Loucy (cell line): ENCODE measurements at regions not wholly inside any gene's neighbourhood (a gene's known extent, or its start where the extent isn't known, plus 50 kb on each side); places are given as distances from the start of the nearest gene placed in this dataset.

Experiments
- H2AFZ ChIP-seq: fragments of 200-600 bp; sonication (generic); 2 replicates; pipeline ENCODE4 v1.6.0; 2016; ENCODE audit warnings: antibody characterized with exemption, mild to moderate bottlenecking, low read length, moderate library complexity
- H3F3A ChIP-seq: fragments of 200-600 bp; 2 replicates; pipeline ENCODE4 v1.6.0; 2016; ENCODE audit warnings: antibody characterized with exemption, low read depth, mild to moderate bottlenecking
- H3K27me3 ChIP-seq: fragments of 200-600 bp; sonication (generic); 2 replicates; pipeline ENCODE4 v1.6.1; 2014; ENCODE audit warnings: low read length, mild to moderate bottlenecking; ENCODE audit not compliant: insufficient read depth, poor library complexity, severe bottlenecking
- H3K36me3 ChIP-seq: fragments of 200-600 bp; sonication (generic); 2 replicates; pipeline ENCODE4 v1.6.1; 2016; ENCODE audit warnings: low read length; ENCODE audit not compliant: insufficient read depth
- H3K4me1 ChIP-seq: fragments of 200-600 bp; sonication (generic); 2 replicates; pipeline ENCODE4 v1.5.1; 2014; ENCODE audit warnings: low read length, mild to moderate bottlenecking; ENCODE audit not compliant: insufficient read depth, poor library complexity, severe bottlenecking
- H3K4me2 ChIP-seq: fragments of 200-600 bp; sonication (generic); 2 replicates; pipeline ENCODE4 v1.6.0; 2014; ENCODE audit warnings: antibody characterized with exemption, low read length, low read depth, mild to moderate bottlenecking; ENCODE audit not compliant: poor library complexity, severe bottlenecking
- H3K4me3 ChIP-seq: fragments of 200-600 bp; sonication (generic); 2 replicates; pipeline ENCODE4 v1.5.1; 2014; ENCODE audit warnings: low read length, mild to moderate bottlenecking, mixed read lengths; ENCODE audit not compliant: poor library complexity, severe bottlenecking
- H3K79me2 ChIP-seq: fragments of 200-600 bp; sonication (generic); 2 replicates; pipeline ENCODE4 v1.6.1; 2014; ENCODE audit warnings: low read length; ENCODE audit not compliant: insufficient read depth
- H3K9ac ChIP-seq: fragments of 200-600 bp; sonication (generic); 2 replicates; pipeline ENCODE4 v1.6.0; 2014; ENCODE audit warnings: mild to moderate bottlenecking, low read depth, low read length, moderate library complexity; ENCODE audit not compliant: poor library complexity, severe bottlenecking
- H3K9me2 ChIP-seq: fragments of 200-600 bp; sonication (generic); replicated peaks from 2 replicates; pipeline ENCODE4 v1.6.1; 2016; ENCODE audit warnings: low read depth, low read length, mixed read lengths
- H3K9me3 ChIP-seq: fragments of 200-600 bp; sonication (generic); 2 replicates; pipeline ENCODE4 v1.6.1; 2014; ENCODE audit warnings: mild to moderate bottlenecking, antibody characterized with exemption, low read length, low read depth; ENCODE audit not compliant: insufficient read depth
- H4K20me1 ChIP-seq: fragments of 200-600 bp; sonication (generic); 2 replicates; pipeline ENCODE4 v1.6.0; 2014; ENCODE audit warnings: antibody characterized with exemption, low read length, mild to moderate bottlenecking; ENCODE audit not compliant: insufficient read depth, poor library complexity, severe bottlenecking
- CTCF ChIP-seq: fragments of 200-600 bp; sonication (generic); conservative IDR thresholded peaks from 2 replicates; pipeline ENCODE4 v1.5.1; 2014; ENCODE audit warnings: mild to moderate bottlenecking, antibody characterized with exemption, low read length
- EZH2phosphoT487 ChIP-seq: fragments of 200-600 bp; IDR thresholded peaks from 2 replicates; pipeline ENCODE4 v1.6.1; 2018; ENCODE audit warnings: antibody characterized with exemption, mild to moderate bottlenecking, moderate library complexity, borderline replicate concordance

GRCh38 chrX:45697591-45697990 is 496.9 kb upstream of the DIPK2B start:
- Histone ChIP-seq H4K20me1 (no peaks in the 10 kb centered on the region), H3K79me2 (no peaks in the 10 kb centered on the region), H3K4me3 (no peak overlapping the region), H3F3A (no peaks in the 10 kb centered on the region), H3K27me3 (no peaks in the 10 kb centered on the region), H3K9ac (no peak overlapping the region), H3K9me2 (no peaks in the 10 kb centered on the region), H2AFZ (no peak overlapping the region), H3K9me3 (no peaks in the 10 kb centered on the region), H3K36me3 (no peaks in the 10 kb centered on the region), H3K4me2 (no peak overlapping the region), H3K4me1 (no peaks in the 10 kb centered on the region)
- TF ChIP-seq CTCF (no peak), EZH2phosphoT487 (no peak)

GRCh38 chrX:45696736-45697135 is 496.1 kb upstream of the DIPK2B start:
- Histone ChIP-seq H3K4me2 (no peak overlapping the region), H3K27me3 (no peaks in the 10 kb centered on the region), H3K9me3 (no peaks in the 10 kb centered on the region), H4K20me1 (no peaks in the 10 kb centered on the region), H3K9ac (no peak overlapping the region), H3K4me3 (no peak overlapping the region), H2AFZ (no peak overlapping the region), H3K79me2 (no peaks in the 10 kb centered on the region), H3K4me1 (no peaks in the 10 kb centered on the region), H3F3A (no peaks in the 10 kb centered on the region), H3K36me3 (no peaks in the 10 kb centered on the region), H3K9me2 (no peaks in the 10 kb centered on the region)
- TF ChIP-seq CTCF (no peak), EZH2phosphoT487 (no peak)

- Histone ChIP-seq H4K20me1 (no peaks in the 10 kb centered on the region), H3K36me3 (no peaks in the 10 kb centered on the region), H3K9me3 (no peaks in the 10 kb centered on the region), H3K79me2 (no peaks in the 10 kb centered on the region), H3K27me3 (no peaks in the 10 kb centered on the region), H3K9me2 (no peaks in the 10 kb centered on the region), H3K9ac (no peak overlapping the region), H3K4me3 (no peak overlapping the region), H3F3A (no peaks in the 10 kb centered on the region), H2AFZ (no peak overlapping the region), H3K4me1 (peaks cover 14% of the 10 kb centered on the region), H3K4me2 (no peak overlapping the region)
- no peak for TF ChIP-seq EZH2phosphoT487
- no peak for TF ChIP-seq CTCF
Observed at GRCh38 chrX:45689971-45690370, 489.3 kb upstream of the DIPK2B start.
